ENCODE measurements at regions not wholly inside any gene's neighbourhood (a gene's known extent, or its start where the extent isn't known, plus 50 kb on each side); places are given as distances from the start of the nearest gene placed in this dataset.

- no peak overlapping the region for H3K27ac Mint-ChIP-seq
- H3K4me1 Mint-ChIP-seq (ENCODE audit: unreplicated experiment) = peaks cover 5% of the 10 kb centered on the region
- no peaks in the 10 kb centered on the region for H3K9me3 Mint-ChIP-seq
- TF ChIP-seq, protein P1, sequence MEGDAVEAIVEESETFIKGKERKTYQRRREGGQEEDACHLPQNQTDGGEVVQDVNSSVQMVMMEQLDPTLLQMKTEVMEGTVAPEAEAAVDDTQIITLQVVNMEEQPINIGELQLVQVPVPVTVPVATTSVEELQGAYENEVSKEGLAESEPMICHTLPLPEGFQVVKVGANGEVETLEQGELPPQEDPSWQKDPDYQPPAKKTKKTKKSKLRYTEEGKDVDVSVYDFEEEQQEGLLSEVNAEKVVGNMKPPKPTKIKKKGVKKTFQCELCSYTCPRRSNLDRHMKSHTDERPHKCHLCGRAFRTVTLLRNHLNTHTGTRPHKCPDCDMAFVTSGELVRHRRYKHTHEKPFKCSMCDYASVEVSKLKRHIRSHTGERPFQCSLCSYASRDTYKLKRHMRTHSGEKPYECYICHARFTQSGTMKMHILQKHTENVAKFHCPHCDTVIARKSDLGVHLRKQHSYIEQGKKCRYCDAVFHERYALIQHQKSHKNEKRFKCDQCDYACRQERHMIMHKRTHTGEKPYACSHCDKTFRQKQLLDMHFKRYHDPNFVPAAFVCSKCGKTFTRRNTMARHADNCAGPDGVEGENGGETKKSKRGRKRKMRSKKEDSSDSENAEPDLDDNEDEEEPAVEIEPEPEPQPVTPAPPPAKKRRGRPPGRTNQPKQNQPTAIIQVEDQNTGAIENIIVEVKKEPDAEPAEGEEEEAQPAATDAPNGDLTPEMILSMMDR (conservative IDR thresholded peaks at IDR 0.05) = no peak
- H3K27me3 Mint-ChIP-seq = no peaks in the 10 kb centered on the region
- no peaks in the 10 kb centered on the region for H3K36me3 Mint-ChIP-seq
- no peak overlapping the region for H3K4me3 Mint-ChIP-seq
- DNase-seq (ENCODE audit: extremely low spot score, unreplicated experiment) = no peak
Measured at GRCh38 chr6:66336176-66336575, 629.1 kb upstream of the EYS start.

DNA sequence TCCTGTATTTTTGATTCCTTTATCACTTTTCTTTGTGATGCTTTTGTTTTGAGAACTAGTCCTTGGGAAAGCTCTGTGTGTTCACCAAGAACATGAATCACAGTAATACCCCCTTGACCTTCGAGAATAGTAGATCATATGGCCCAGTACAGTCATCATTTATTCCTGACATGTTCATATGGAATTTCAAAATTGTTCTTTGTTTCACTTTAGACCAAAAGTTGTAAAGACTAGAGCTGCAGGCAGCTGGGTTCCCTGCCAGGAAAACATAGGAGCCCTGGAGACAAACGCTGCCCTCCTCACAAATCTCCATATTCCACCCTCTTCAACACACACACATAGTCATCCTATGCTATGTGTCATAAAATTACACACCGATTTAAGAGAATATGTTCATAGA, 621.2 kb upstream of the EYS start:
- H3K9me3 Mint-ChIP-seq = no peaks in the 10 kb centered on the region
- no peak overlapping the region for H3K27ac Mint-ChIP-seq
- TF ChIP-seq, protein P1 (conservative IDR thresholded peaks at IDR 0.05) = no peak
- H3K27me3 Mint-ChIP-seq = no peaks in the 10 kb centered on the region
- no peaks in the 10 kb centered on the region for H3K36me3 Mint-ChIP-seq
- no peak for DNase-seq (ENCODE audit: extremely low spot score, unreplicated experiment)
- H3K4me1 Mint-ChIP-seq (ENCODE audit: unreplicated experiment) = no peaks in the 10 kb centered on the region
- no peak overlapping the region for H3K4me3 Mint-ChIP-seq

DNA sequence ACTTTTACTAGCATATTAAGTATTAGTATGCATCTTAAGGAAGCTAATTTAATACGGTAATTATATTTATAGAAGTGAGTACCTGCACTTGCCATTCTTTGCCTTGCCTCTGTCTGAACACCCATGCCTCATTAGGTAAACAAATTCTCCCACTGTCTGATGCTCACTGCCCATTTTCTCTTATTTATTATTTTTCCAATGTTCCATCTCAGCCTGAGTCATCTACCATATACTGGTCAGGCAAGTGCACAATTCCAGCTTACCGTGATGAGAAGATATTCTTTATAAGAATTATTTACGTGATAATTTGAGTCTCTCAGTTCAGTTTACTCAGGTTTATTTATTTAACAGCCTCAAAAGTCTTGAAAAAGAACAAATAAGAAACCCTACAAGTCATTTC, 619.2 kb upstream of the EYS start:
- no peak for DNase-seq (ENCODE audit: extremely low spot score, unreplicated experiment)
- no peaks in the 10 kb centered on the region for H3K36me3 Mint-ChIP-seq
- no peaks in the 10 kb centered on the region for H3K9me3 Mint-ChIP-seq
- no peak overlapping the region for H3K27ac Mint-ChIP-seq
- H3K27me3 Mint-ChIP-seq = no peaks in the 10 kb centered on the region
- TF ChIP-seq, protein P1 (conservative IDR thresholded peaks at IDR 0.05) = no peak
- H3K4me3 Mint-ChIP-seq = no peak overlapping the region
- H3K4me1 Mint-ChIP-seq (ENCODE audit: unreplicated experiment) = no peaks in the 10 kb centered on the region

DNA sequence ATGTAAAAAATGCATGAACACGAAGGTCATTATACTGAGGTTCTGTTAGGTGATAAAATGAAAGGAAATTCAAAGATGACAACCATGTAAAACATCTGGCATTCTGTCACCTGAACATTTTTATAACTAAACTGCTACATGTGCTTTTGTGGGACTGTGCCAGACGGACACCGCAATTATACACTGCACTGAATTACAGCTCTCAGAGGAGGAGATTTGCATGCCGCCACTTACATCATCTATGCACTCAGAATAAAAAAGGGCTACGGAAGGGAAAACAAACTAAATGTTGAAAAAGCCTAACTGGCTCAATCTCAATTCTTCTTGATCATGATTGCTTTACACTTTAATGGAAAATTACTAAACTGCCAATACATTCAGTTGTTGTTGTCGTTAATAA, 614.0 kb upstream of the EYS start:
- Mint-ChIP-seq H3K4me1 (ENCODE audit: unreplicated experiment) (no peaks in the 10 kb centered on the region), H3K36me3 (no peaks in the 10 kb centered on the region), H3K4me3 (no peak overlapping the region), H3K9me3 (no peaks in the 10 kb centered on the region), H3K27me3 (no peaks in the 10 kb centered on the region), H3K27ac (no peak overlapping the region)
- TF ChIP-seq, protein P1 (conservative IDR thresholded peaks at IDR 0.05) = no peak
- DNase-seq (ENCODE audit: extremely low spot score, unreplicated experiment) = no peak

DNA sequence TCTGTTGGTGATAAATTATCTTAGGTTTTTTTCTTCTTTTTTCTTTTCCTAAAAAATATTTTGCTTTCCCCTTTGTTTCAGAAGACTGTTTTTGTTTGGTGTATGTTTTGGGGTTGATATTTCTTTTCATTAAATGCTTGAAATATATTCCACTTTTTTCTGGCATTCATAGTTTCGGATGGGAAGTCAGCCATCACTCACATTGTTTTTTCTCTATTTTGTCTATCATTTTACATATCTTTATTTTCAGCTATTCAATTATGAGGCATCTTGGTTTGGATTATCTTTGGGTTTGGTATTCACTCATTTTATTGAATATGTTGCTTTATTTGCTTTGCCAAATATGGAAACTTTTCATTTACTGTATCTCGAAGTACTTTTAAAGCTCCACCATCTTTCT, 600.5 kb upstream of the EYS start:
- H3K27me3 Mint-ChIP-seq = no peaks in the 10 kb centered on the region
- no peak overlapping the region for H3K27ac Mint-ChIP-seq
- no peak for DNase-seq (ENCODE audit: extremely low spot score, unreplicated experiment)
- TF ChIP-seq, protein P1 (conservative IDR thresholded peaks at IDR 0.05) = no peak
- H3K9me3 Mint-ChIP-seq = peaks cover 7% of the 10 kb centered on the region
- H3K4me3 Mint-ChIP-seq = no peak overlapping the region
- no peaks in the 10 kb centered on the region for H3K36me3 Mint-ChIP-seq
- no peaks in the 10 kb centered on the region for H3K4me1 Mint-ChIP-seq (ENCODE audit: unreplicated experiment)

DNA sequence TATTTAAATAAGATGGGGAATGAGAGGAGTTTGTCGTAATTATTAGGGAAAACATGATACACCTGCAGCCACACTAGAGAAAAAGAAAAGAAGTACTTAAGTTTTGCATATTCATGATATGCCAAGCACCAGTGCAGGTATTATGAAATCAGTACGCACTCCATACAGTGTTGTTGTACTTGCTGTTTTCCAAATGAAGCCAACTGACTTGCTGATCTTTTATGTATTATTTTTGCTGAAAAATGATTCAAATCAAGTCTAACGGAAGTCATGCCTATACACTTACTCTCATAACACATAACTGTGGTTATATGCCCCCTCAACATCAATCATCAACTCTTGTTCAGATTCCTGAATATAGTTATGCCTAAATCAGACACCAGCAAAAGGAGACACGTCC, 584.9 kb upstream of the EYS start:
- TF ChIP-seq, protein P1 (conservative IDR thresholded peaks at IDR 0.05) = no peak
- DNase-seq (ENCODE audit: extremely low spot score, unreplicated experiment) = no peak
- Mint-ChIP-seq H3K9me3 (no peaks in the 10 kb centered on the region), H3K27ac (no peak overlapping the region), H3K4me1 (ENCODE audit: unreplicated experiment) (no peaks in the 10 kb centered on the region), H3K36me3 (no peaks in the 10 kb centered on the region), H3K27me3 (no peaks in the 10 kb centered on the region), H3K4me3 (no peak overlapping the region)
